Cardiac muscle cell (in vitro differentiated cells and primary cell): ENCODE measurements at regions not wholly inside any gene's neighbourhood (a gene's known extent, or its start where the extent isn't known, plus 50 kb on each side); places are given as distances from the start of the nearest gene placed in this dataset.

Experiments
- DNase-seq, 2 donors: peaks; one replicate each; pipeline versions ENCODE4 v3.0.0 to v3.0.0-alpha.2; 2010 to 2017; ENCODE audit warnings: low read depth in 1 of 2, low spot score in 1 of 2
- H3K27ac ChIP-seq: fragments of 200-600 bp; sonication (generic); 2 replicates; pipeline ENCODE4 v1.5.1; 2016
- H3K27me3 ChIP-seq: fragments of 200-600 bp; sonication (generic); 2 replicates; pipeline ENCODE4 v1.6.0; 2016; ENCODE audit warnings: control low read depth
- H3K36me3 ChIP-seq: fragments of 200-600 bp; sonication (generic); 2 replicates; pipeline ENCODE4 v1.5.1; 2016; ENCODE audit warnings: control low read depth
- H3K4me1 ChIP-seq: fragments of 200-600 bp; sonication (generic); 2 replicates; pipeline ENCODE4 v1.8.1; 2017; ENCODE audit warnings: low read depth, mild to moderate bottlenecking, mixed run types
- H3K4me3 ChIP-seq: fragments of 200-600 bp; sonication (generic); 2 replicates; pipeline ENCODE4 v1.5.1; 2016; ENCODE audit warnings: mild to moderate bottlenecking
- H3K9me3 ChIP-seq: fragments of 200-600 bp; sonication (generic); 2 replicates; pipeline ENCODE4 v1.5.1; 2017; ENCODE audit warnings: low read depth, mild to moderate bottlenecking, control low read depth
- TF ChIP-seq, protein P1 (sequence below): IDR thresholded peaks from 2 replicates; pipeline ENCODE4 v1.5.1; 2012; ENCODE audit warnings: low read depth, mild to moderate bottlenecking, low read length

DNA sequence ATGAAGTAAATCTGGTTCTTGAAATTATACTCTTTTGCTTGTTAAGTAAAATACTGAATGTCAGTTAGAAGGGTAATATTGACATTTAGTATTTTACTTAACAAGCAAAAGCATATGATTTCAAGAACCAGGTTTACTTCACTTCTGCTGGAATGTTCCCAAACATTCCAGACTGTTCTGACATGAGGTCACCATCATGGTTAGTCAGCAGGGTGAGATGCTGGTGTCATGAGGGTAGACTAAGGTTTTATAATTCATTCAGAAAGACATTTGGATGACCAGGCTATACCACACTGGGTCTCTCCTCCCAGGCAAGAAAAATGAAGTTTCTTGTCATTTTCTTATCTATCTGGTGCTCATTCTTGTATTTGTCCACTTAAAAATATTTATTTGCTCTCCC is 414.4 kb upstream of the MMS22L start:
- H3K27ac ChIP-seq, result no peak overlapping the region
- H3K27me3 ChIP-seq, result no peaks in the 10 kb centered on the region
- peak in 1 of 2 donors; percentile 0 for DNase-seq
- TF ChIP-seq, protein P1, sequence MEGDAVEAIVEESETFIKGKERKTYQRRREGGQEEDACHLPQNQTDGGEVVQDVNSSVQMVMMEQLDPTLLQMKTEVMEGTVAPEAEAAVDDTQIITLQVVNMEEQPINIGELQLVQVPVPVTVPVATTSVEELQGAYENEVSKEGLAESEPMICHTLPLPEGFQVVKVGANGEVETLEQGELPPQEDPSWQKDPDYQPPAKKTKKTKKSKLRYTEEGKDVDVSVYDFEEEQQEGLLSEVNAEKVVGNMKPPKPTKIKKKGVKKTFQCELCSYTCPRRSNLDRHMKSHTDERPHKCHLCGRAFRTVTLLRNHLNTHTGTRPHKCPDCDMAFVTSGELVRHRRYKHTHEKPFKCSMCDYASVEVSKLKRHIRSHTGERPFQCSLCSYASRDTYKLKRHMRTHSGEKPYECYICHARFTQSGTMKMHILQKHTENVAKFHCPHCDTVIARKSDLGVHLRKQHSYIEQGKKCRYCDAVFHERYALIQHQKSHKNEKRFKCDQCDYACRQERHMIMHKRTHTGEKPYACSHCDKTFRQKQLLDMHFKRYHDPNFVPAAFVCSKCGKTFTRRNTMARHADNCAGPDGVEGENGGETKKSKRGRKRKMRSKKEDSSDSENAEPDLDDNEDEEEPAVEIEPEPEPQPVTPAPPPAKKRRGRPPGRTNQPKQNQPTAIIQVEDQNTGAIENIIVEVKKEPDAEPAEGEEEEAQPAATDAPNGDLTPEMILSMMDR, result no peak
- no peak overlapping the region for H3K4me3 ChIP-seq
- peaks cover 2% of the 10 kb centered on the region for H3K4me1 ChIP-seq
- no peaks in the 10 kb centered on the region for H3K9me3 ChIP-seq
- H3K36me3 ChIP-seq, result no peaks in the 10 kb centered on the region

DNA sequence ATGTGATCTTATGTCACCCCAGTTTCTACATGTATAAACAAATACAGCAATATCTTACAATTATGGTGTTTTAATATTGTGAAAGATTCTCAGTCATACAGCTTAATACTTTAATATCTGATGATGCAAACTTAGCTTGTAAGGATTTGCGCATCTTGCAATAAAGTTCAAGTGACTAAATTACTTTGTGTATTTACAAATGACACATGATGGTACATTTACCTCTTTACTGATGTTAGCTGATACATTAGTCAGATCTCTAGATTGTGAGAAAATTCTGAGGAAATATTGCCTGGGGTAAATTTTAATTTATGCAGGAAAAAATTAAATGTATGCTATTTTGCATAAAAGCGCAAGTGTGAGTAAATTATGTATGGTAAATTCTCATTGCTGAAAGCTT is 418.8 kb upstream of the MMS22L start:
- no peak overlapping the region for H3K27ac ChIP-seq
- TF ChIP-seq, protein P1, result no peak
- H3K36me3 ChIP-seq, result no peaks in the 10 kb centered on the region
- no peak overlapping the region for H3K4me3 ChIP-seq
- DNase-seq, result no peak
- no peaks in the 10 kb centered on the region for H3K9me3 ChIP-seq
- H3K27me3 ChIP-seq, result no peaks in the 10 kb centered on the region
- peaks cover 4% of the 10 kb centered on the region for H3K4me1 ChIP-seq

DNA sequence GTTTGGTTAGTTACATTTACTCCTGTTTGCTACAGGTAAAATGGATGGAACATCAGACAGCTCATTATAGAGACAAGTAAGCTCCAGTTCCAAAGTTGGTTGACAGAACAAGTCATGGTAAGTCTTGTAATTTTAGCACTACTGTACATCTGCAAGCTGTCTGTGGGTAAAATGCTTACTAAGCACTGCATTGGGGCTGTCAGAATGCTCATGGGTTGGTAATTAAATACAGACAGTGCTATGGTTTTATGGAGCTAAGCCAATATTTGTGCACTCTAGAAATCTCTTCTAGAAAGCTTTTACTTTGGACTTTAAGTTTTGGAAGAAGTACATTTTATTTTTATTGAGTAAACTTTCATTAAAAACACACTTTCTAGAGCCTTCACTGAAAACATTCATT is 419.2 kb upstream of the MMS22L start:
- no peak overlapping the region for H3K4me3 ChIP-seq
- TF ChIP-seq, protein P1, result no peak
- H3K9me3 ChIP-seq, result no peaks in the 10 kb centered on the region
- H3K27ac ChIP-seq, result no peak overlapping the region
- H3K36me3 ChIP-seq, result no peaks in the 10 kb centered on the region
- no peak for DNase-seq
- H3K27me3 ChIP-seq, result no peaks in the 10 kb centered on the region
- H3K4me1 ChIP-seq, result peaks cover 4% of the 10 kb centered on the region

DNA sequence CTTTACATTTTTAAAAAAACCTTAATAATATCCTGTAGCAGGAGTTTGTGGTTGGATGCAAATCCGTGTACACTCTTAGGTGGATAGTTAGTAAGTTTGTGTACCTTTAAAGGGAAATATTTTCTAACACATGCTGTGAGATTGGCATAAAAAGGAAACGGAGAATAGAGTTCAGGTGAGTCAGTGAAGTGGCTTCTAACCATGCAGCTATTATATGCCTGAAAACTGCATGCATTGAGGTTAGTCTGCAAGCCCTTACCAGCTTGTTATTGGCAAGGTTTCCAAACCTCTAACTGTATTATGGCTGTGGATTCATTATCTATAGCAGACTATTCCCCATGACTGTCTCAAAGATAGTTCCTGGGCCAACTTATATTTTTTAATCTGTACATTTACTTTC is 420.6 kb upstream of the MMS22L start:
- Histone ChIP-seq H3K4me3 (no peak overlapping the region), H3K27ac (no peak overlapping the region), H3K27me3 (no peaks in the 10 kb centered on the region), H3K36me3 (no peaks in the 10 kb centered on the region), H3K9me3 (no peaks in the 10 kb centered on the region), H3K4me1 (peaks cover 4% of the 10 kb centered on the region)
- DNase-seq, result no peak
- TF ChIP-seq, protein P1, result no peak

DNA sequence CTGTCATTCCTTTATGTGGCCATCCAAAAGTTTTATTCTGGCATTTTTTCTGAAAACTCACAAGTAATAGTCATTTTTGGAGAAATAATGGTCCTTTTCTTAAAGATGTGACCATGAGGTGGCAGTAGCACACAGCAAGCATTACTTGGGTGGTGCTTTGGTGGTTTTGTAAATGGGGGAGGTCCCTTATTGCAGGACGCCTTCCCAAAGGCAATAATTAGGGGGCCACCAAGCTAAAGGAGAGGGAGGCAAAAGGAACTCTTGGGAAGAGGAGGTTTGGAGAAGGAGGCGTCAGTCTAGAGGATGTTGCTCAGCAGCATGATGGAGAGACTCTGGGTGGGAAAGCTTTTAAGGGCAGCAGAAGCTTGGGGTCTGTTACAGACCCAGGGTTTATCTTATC is 422.6 kb upstream of the MMS22L start:
- H3K4me1 ChIP-seq, result peaks cover 4% of the 10 kb centered on the region
- DNase-seq, result peak in 1 of 2 donors; percentile 3
- H3K36me3 ChIP-seq, result no peaks in the 10 kb centered on the region
- no peaks in the 10 kb centered on the region for H3K9me3 ChIP-seq
- H3K4me3 ChIP-seq, result no peak overlapping the region
- no peaks in the 10 kb centered on the region for H3K27me3 ChIP-seq
- TF ChIP-seq, protein P1, result peak; percentile 14
- no peak overlapping the region for H3K27ac ChIP-seq

DNA sequence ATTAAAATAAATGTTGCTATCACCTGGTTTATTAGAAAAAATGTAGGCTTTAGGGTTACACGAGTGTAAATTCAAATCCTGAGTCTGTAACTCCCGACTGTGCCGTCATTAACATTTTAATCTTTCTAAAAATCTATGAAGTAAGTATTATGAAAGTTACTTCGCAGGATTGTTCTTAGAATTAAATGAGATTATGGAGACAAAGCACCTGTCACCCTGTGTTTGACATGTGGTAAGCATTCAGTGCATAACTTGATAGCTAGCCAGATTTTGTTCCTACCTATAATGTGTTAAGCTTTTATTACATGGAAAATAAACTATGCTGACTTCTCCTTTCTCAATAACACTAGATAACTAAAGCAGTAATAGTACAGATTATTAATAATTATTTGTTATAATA is 429.7 kb upstream of the MMS22L start:
- TF ChIP-seq, protein P1, result no peak
- no peak for DNase-seq
- Histone ChIP-seq H3K4me3 (no peak overlapping the region), H3K4me1 (no peaks in the 10 kb centered on the region), H3K27me3 (no peaks in the 10 kb centered on the region), H3K36me3 (no peaks in the 10 kb centered on the region), H3K27ac (no peak overlapping the region), H3K9me3 (no peaks in the 10 kb centered on the region)
